ENCODE measurements at regions not wholly inside any gene's neighbourhood (a gene's known extent, or its start where the extent isn't known, plus 50 kb on each side); places are given as distances from the start of the nearest gene placed in this dataset.

GRCh38 chr4:27251771-27252170 lies 391.1 kb downstream of the STIM2 start:
- Histone ChIP-seq H3K4me1 (ENCODE audit: insufficient read depth, low read length) (no peaks in the 10 kb centered on the region), H3K27ac (ENCODE audit: low read depth in 1 of 2, low read length in 2 of 2) (no peak overlapping the region), H3K9me3 (ENCODE audit: control insufficient read depth in 1 of 2, insufficient read depth in 1 of 2, low read length in 2 of 2) (peaks cover 0 to 3% of the 10 kb centered on the region in 2 experiments), H3K4me3 (ENCODE audit: low read length) (no peak overlapping the region), H3K36me3 (ENCODE audit: insufficient read depth, low read length) (no peaks in the 10 kb centered on the region), H3K27me3 (ENCODE audit: control insufficient read depth in 1 of 2, insufficient read depth in 2 of 2, low read length in 2 of 2) (no peaks in the 10 kb centered on the region)
- no peaks in the 10 kb centered on the region for H3K27me3 Mint-ChIP-seq
- no peak overlapping the region for H3K4me3 Mint-ChIP-seq
- intact Hi-C loops (cut with DNase I, micrococcal nuclease), result no loop called here
- H3K27ac Mint-ChIP-seq, result no peak overlapping the region
- peaks cover 2% of the 10 kb centered on the region for H3K9me3 Mint-ChIP-seq
- ATAC-seq (ENCODE audit: poor library complexity) (no peak), DNase-seq (no peak)
- ChIA-PET POLR2A (no interaction called here), CTCF (no interaction called here)
- no peaks in the 10 kb centered on the region for H3K36me3 Mint-ChIP-seq (ENCODE audit: low read depth)
- no peaks in the 10 kb centered on the region for H3K4me1 Mint-ChIP-seq (ENCODE audit: low read depth)
- TF ChIP-seq CTCF (IDR thresholded peaks at IDR 0.05), result no peak

- no peak for TF ChIP-seq CTCF (IDR thresholded peaks at IDR 0.05)
- DNase-seq (no peak), ATAC-seq (ENCODE audit: poor library complexity) (no peak)
- Histone ChIP-seq H3K36me3 (ENCODE audit: insufficient read depth, low read length) (no peaks in the 10 kb centered on the region), H3K27ac (ENCODE audit: low read depth in 1 of 2, low read length in 2 of 2) (no peak overlapping the region), H3K4me3 (ENCODE audit: low read length) (no peak overlapping the region), H3K9me3 (ENCODE audit: control insufficient read depth in 1 of 2, insufficient read depth in 1 of 2, low read length in 2 of 2) (no peaks in the 10 kb centered on the region), H3K27me3 (ENCODE audit: control insufficient read depth in 1 of 2, insufficient read depth in 2 of 2, low read length in 2 of 2) (no peaks in the 10 kb centered on the region), H3K4me1 (ENCODE audit: insufficient read depth, low read length) (no peaks in the 10 kb centered on the region)
- ChIA-PET CTCF (no interaction called here), POLR2A (no interaction called here)
- Mint-ChIP-seq H3K4me1 (ENCODE audit: low read depth) (no peaks in the 10 kb centered on the region), H3K4me3 (no peak overlapping the region), H3K27me3 (no peaks in the 10 kb centered on the region), H3K27ac (no peak overlapping the region), H3K9me3 (no peaks in the 10 kb centered on the region), H3K36me3 (ENCODE audit: low read depth) (no peaks in the 10 kb centered on the region)
- intact Hi-C loops (cut with DNase I, micrococcal nuclease), result no loop called here
Measured at GRCh38 chr4:27267339-27267969, 406.8 kb downstream of the STIM2 start.

- no peak overlapping the region for H3K4me3 Mint-ChIP-seq
- no peaks in the 10 kb centered on the region for H3K27me3 Mint-ChIP-seq
- ATAC-seq (ENCODE audit: poor library complexity), result no peak
- intact Hi-C loops (cut with DNase I, micrococcal nuclease), result no loop called here
- ChIA-PET POLR2A (no interaction called here), CTCF (no interaction called here)
- H3K27ac Mint-ChIP-seq, result no peak overlapping the region
- H3K36me3 ChIP-seq (ENCODE audit: insufficient read depth, low read length), result no peaks in the 10 kb centered on the region
- no peak for DNase-seq
- no peak for TF ChIP-seq CTCF (IDR thresholded peaks at IDR 0.05)
- H3K4me1 Mint-ChIP-seq (ENCODE audit: low read depth), result no peaks in the 10 kb centered on the region
- no peaks in the 10 kb centered on the region for H3K4me1 ChIP-seq (ENCODE audit: insufficient read depth, low read length)
- H3K36me3 Mint-ChIP-seq (ENCODE audit: low read depth), result no peaks in the 10 kb centered on the region
- no peak overlapping the region for H3K27ac ChIP-seq (ENCODE audit: low read depth in 1 of 2, low read length in 2 of 2)
- H3K9me3 ChIP-seq (ENCODE audit: control insufficient read depth in 1 of 2, insufficient read depth in 1 of 2, low read length in 2 of 2), result no peaks in the 10 kb centered on the region
- no peak overlapping the region for H3K4me3 ChIP-seq (ENCODE audit: low read length)
- no peaks in the 10 kb centered on the region for H3K9me3 Mint-ChIP-seq
- no peaks in the 10 kb centered on the region for H3K27me3 ChIP-seq (ENCODE audit: control insufficient read depth in 1 of 2, insufficient read depth in 2 of 2, low read length in 2 of 2)
Measured at GRCh38 chr4:27267970-27268355, 407.3 kb downstream of the STIM2 start.

Measured in CD4-positive, alpha-beta T cell (primary cell).